Stimulated activated CD8-positive, alpha-beta memory T cell treated with anti-CD3 and anti-CD28 coated beads, Interleukin-15, amount 100 ng/mL, for 4 hours (primary cell): ENCODE measurements at regions not wholly inside any gene's neighbourhood (a gene's known extent, or its start where the extent isn't known, plus 50 kb on each side); places are given as distances from the start of the nearest gene placed in this dataset.

Experiments used
- DNase-seq, 2 donors: peaks; one replicate each; pipeline ENCODE4 v3.0.0-alpha.2; 2020; ENCODE audit warnings: low read depth in 2 of 2

DNA sequence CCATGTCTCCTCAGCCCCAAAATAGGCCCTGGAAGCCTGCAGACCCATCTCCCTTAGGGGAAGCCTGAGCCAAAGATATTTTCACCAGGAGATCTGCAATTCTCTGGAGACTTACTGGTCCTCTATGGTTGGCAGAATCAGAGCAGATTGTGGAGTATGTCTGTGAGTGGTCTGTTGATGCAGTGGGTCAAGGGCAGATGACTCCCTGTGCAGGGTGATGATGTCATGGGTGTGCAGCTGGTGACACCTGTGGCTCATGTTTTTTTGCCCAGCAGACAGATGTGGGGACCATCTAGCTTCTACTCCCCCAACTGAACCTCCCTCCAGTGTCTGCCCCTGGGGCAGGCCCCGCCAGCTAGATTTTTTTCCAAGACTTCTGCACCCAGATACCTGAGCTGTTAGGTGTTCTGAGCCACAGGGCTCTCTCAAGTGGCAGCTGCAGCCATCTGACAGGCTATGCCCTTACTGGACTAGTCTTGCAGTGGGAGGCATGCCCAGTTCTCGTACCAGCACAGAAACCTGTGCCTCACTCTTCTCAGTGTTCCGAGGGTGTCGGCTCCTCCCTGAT is 558.7 kb upstream of the LRRTM1 start:
- no peak for DNase-seq

DNA sequence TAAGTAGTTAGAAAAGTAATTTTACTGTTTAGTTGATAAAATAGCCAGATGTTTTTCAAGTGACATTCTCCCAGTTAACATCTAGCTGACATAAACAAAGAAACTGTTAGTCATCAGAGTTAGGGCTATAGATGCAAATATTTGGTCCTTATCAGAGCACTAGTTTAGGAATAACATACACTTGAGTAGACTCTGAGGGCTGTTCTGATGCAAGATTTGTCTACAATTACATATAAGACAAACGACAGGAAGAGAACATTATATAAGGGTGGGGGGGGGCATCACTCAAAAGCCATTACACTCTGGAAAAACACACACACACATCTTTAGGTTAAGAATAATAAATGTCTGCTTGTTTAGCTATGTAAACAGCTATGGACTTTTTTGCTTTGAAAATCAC is 554.4 kb upstream of the LRRTM1 start:
- DNase-seq: no peak

DNA sequence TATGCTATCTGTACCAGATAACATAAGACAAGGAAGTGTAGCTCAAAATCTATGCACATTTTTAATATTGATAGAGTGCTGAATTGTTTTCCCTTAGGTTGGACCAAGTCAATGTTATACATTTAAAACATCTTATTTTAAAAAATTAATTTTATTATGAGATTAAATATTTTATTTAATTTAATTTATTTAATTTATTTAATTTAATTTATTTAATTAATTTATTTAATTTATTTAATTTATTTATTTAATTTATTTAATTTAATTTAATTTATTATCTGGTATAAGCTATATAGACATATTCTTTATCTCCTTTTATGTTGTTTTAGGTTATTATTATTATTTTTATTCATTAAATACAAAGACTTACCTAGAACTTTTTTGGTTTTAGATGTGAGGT is 551.7 kb upstream of the LRRTM1 start:
- no peak for DNase-seq

DNA sequence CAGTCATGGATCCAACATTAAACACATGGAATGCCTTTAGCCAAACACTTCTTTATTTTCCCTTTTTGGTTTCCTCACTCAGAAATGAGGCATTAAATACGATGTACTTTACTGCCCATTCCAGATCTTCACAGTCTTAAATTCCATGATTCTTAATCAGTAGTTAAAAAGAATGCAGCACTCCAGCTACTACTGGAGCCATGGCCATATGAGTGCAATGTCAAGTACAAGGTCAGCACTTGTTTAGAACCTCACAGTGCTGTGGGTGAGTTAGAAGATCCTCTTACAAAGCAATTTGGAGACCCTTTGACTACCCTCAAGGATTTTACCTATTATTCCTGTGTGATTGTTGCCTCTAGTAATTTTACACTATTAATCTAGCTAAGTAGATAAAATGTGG is 550.3 kb upstream of the LRRTM1 start:
- no peak for DNase-seq

DNA sequence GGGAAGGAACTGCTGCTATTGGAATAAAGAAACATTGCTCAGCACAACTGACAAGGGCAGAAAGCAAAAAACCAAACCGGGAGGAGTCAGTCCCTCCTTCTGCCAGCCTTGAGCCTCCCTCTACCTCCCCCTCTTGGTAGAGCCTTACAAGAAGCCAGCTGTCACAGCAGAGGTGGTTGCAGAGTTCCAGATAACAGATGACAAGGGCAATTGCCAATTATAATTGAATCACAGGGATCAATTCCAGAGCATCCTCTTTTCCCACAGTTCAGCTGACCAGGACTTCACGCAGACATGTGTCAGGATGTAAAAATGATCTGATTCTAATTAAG is 548.2 kb upstream of the LRRTM1 start:
- DNase-seq: no peak

DNA sequence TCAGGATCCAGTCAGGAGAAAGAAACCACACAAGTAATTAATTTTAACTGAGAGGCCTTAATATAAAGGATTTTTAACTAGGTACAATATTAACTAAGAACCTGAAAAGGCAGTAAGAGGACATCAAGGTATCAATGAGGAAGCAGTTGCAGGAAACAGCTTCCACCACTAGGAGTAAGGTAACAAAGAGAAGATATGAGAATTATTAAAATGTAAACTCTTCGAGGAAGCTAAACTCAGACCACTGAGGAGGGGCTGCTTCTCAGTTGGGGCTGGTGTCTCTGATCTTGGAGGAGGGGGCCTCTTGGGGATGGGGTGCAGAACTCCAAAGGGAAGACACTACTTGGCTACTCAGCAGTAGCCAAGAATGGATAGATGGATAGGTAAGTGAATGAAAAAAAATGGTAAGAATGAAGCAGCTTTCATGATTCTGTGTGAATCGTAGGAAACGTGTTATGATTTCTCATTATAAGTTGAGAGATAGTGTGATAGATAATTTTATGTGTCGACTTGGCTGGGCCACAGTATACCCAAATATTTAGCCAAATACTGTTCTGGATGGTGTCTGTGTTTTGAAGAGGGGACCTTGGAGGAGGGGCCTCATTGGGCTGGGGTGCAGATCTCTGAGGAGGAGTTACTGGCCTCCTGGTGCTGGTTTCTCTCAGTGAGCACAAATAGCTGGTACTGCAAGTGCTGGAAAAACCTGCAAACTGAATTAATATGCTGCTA is 547.7 kb upstream of the LRRTM1 start:
- no peak for DNase-seq

DNA sequence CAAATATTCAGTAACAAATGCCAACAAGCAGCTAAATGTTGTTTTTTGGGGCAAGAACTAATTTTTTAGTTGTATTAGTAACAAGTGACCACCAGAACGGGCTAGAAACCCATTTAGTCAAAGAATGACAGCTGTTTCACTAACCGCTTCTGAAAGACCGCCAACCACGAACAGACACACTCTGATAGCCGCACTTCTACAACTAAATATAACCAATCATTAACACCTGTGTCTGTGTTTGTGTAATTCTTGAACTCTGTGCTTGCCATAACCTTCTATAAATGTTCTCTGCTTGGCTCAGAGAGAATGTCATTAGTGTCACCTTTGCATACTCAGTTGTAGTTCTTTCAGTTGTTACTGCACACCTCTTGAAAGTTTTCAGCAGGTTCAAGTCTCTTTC is 526.3 kb upstream of the LRRTM1 start:
- no peak for DNase-seq

DNA sequence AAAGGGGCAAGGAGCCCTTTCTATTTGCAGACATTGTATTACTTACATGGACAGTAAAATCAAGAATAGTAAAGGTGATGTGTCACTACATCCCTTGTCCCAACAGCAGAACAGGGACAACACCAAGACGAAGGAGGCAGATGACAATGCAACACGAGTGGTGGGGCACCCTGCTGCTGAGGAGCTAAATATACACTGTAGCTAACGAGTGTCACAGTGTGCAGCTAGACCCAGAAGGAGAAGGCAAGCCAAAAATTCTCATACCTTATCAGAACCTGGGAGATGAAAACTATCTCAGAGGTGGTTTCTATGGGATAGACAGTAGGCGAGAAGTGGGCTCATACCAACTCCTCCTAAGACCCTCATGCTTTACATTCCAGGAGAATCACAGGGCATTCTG is 518.4 kb upstream of the LRRTM1 start:
- DNase-seq: no peak

DNA sequence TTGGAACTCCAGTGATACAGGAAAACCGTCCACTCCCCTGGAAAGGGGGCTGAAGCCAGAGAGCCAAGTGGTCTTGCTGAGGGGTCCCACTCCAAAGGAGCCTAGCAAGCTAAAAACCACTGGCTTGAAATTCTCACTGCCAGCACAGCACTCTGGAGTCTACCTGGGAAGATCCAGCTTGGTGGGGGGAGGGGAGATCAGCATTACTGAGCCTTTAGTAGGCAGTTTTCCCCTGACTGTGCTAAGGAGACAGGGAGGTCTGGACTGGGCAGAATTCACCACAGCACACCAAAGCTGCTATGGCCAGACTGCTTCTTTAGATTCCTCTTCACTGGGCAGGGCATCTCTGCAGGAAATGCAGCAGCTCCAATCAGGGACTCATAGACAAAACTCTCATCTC is 510.7 kb upstream of the LRRTM1 start:
- no peak for DNase-seq

DNA sequence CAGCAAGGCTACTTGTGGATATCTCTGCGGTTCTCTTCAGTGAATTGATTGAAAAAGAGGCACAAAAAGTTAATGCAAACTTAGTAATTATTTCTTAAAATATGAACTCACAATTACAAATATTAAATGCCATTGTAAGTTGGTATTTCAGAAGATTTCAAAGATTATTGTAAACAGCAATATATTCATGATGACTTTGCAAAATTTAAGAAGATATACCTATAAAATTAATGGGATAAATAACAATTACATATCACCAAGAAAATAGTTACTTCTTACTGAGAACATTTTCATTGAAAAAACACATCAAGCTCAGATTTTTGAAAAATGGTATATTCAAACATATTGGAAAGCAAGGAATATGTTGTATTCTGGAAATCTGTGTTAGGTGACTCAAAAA is 482.0 kb upstream of the LRRTM1 start:
- no peak for DNase-seq

DNA sequence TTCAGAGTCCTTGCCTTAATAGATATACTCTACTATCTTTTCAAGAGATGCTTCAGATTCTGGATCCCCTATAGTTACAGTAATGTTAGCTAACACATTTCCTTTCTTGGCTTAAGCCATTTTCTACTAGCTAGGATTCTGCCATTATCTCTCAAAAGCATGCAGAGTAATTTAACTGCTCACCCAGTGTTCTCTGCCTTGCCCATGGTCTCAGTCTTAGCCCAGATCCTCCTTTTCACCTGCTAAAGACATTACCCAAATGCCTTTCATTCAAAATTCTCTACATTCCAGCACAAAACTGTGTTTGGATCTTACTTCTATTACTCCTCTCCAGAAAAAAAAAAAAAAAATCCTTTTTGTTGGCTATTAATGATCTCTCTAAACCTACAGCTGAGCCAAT is 474.2 kb upstream of the LRRTM1 start:
- DNase-seq: no peak

DNA sequence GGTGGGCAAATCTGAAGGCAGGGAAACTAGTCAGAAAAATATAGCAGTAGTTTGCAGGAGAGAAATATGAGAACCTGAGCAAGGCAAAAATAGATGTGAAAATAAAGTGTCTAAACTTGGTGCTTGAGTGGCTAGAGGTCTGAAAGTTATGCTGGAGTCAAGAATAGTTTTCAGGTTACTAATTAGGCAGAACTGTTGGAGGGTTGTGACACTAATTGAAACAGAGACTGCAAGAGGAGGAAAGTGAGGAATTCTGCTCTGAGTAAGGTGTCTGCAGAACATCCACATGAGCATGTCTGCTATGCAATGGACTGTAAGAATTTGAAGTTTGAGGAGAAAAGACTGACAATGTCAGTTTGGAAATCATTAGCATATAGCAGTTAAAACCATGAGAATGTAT is 444.0 kb upstream of the LRRTM1 start:
- DNase-seq: no peak

DNA sequence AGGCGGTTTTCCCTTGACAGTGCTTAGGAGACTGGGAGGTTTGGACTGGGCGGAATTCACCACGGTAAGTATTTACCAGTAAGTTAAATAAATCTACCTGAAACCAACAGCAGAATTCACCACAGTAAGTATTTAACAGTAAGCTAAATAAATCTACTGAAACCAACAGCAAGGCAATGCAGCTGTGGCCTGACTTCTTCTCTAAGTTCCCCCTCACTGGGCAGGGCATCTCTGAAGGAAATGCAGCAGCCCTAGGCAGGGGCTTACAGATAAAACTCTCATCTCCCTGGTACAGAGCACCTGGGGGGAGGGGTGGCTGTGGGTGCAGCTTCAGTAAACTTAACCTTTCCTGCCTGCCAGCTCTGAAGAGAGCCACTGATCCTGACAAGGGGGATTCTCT is 432.5 kb upstream of the LRRTM1 start:
- DNase-seq: no peak

DNA sequence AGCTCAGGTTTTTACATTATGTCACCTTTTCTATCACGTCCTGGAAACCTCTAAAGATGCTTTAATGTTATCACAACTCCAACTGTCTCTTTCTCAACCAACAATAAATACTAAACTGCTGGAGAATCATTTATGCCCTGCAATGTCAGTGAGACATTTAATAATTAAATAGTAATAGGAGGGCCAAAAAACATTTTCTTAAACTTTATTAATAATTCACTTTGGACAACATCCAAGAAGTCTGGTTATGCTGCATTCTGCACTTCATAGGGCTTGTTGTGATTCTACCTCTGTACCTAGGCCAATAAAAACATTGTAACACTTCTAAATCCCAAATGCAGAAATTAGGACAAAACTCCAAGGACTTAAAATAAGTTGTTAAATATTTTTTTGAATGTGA is 420.4 kb upstream of the LRRTM1 start:
- DNase-seq: no peak

DNA sequence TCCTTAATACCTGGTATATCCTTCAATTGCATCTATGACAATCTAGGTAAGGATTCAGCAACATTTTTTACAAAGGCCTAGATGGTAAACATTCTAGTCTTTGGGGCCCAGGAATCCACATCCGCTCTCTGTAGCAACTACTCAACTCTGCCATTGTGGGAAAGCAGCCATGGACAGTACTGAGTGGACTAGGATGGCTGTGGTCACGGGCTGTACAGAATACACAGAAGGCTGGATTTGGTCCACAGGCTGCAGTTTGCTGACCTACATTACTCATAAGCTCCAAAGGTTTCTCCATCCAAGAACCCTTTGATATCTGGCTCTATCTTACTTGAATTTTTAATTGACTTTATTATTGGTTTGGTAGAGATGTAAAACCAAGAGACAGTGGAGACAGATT is 418.3 kb upstream of the LRRTM1 start:
- DNase-seq: no peak

DNA sequence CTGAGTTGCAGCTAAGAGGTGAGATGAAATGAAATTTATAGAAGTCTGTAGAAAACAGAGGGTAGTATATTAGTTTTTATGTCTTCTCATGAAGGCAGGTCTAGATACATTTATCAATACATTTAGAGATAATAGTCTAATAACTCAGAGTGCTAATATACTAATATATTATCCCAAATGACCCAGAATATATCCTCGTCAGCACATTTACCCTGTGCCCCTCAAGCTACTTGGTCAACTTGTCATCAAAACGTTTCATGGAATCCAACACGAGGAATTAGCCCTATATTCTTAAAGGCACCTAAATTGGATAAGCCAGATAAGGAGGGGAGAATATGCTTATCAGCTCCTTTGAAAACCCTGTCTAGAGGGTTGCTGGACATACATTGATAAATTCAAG is 415.1 kb upstream of the LRRTM1 start:
- DNase-seq: no peak

DNA sequence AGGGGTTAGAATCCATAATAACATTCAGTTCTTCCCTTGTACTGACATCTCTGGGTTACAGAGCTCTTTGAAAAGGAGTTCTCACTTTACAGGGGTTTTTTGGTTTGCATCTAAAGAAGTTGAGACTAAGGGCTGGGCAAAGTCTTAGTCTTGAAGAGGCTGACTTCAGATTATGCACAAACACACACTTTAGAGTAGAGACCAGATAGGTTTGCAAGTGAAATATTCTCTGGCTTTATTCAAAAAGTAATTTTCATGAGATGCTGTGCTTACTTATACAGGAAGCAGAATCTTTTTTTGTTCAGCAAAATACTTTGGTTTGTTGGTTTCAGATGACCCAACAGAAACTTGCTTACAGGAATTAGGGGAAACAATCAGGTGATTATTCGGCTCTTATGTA is 410.9 kb upstream of the LRRTM1 start:
- DNase-seq: no peak

DNA sequence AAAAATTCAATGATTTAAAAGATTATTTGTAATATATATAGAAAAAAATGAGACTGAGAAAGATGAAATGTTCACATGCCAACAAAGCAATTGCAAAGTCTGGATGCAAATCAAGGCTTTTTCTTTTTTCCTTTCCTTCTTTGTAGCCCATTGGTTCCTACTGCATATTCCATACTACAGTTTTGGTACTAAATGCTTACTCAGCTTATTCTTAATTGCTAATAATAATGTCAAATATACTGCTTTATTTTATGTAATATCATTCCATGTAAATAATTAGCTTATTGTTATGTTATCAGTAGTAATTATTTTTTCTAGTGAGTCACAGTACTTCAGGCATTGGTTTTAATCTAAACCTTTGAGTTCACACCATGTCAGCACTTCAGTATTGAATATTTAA is 407.4 kb upstream of the LRRTM1 start:
- DNase-seq: no peak

DNA sequence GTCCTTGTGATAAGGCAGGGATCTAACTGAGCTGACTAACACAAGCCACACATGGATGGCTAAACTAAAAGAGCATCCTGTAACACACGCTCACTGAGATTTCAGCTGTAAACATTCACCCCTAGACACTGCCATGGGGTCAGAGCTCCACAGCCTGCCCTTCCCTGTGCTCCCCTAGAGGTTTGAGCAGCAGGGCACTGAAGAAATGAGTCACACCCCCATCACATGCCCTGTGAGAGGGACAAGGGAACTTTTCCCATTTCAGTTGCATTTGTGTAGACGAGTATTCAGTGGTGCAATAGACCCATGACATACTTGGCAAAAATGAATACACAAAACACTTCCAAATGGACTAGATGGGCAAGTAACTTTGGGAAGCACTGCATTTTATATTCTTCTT is 402.4 kb upstream of the LRRTM1 start:
- no peak for DNase-seq

DNA sequence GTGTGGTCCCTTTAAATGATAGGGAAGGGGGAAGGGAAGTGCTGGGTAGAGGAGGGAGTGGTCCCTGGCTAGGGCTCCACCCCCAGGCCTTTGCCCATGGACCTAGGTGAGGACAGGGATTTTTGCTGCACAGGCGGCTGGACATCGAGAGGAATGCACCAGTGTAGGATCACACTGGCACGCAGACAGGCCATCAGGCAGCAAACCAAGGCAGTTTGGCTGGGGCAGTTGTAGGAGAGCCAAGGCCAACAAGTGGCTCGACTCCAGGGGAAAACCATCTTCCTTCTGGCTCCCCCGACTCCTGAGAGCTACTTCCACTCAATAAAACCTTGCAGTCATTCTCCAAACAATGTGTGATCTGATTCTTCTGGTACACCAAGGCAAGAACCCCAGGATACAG is 402.0 kb upstream of the LRRTM1 start:
- DNase-seq: no peak

DNA sequence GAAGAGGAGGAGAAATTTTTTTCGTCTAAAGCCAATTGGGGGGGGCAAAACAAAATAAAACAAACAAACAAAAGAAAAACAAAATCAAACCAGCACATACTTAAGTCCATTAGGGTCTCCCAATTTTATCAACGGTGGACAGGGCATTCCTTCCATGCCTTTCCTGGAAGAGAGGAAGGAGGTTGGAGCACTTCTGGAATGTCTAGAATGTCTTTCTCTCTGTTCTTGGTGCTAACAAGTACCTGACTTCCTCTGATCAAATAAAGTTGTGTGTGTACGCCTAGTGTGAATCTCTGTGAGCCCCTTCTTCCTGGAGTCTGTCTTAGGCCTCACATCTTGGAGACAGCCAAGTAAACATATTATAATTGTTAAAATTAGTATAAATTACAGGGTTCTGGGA is 399.0 kb upstream of the LRRTM1 start:
- no peak for DNase-seq

DNA sequence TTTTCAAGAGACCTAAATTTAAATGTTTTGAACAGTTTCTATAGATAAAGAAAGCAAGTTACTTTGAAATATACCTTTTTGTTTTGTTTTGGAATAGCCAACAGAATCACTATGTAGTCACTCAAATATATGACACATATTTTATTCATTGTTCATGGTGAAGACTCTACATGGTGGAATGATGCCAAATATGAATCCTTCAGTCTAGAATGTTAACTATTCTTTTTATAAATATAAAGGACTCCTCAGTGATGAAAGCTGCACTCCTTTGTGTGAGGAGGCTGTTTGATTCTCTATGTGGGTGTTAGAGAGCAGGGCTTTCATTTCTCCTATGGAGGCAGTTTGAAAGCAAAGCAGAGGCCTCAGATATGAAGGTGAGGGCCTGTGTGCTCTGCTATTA is 396.4 kb upstream of the LRRTM1 start:
- no peak for DNase-seq
